ENCODE measurements at regions not wholly inside any gene's neighbourhood (a gene's known extent, or its start where the extent isn't known, plus 50 kb on each side); places are given as distances from the start of the nearest gene placed in this dataset.
"Not testable (repeated sequence)": the region's sequence is repeated elsewhere in the genome, so short reads cannot be mapped to it uniquely, and the experiment has no call there.

DNA sequence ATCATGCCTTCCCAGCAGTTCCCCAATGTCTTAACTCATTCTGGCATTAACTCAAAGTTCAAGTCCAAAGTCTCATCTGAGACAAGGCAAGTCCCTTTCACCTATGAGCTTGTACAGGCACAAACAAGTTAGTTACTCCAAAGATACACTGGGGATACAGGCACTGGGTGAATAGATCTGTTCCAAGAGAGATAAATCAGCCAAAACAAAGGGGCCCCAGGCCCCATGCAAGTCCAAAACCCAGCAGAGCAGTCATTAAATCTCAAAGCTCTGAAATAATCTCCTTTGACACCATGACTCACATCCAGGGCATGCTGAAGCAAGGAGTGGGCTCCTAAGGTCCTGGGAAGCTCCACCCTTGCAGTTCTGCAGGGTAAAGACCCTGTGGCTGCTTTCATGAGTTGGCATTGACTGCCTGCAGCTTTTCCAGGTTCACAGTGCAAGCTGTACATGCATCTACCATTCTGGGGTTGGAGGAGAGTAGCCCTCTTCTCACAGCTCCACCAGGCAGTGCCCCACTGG, 332.2 kb upstream of the KIF2B start:
- DNase-seq (ENCODE audit: low read depth): no peak

DNA sequence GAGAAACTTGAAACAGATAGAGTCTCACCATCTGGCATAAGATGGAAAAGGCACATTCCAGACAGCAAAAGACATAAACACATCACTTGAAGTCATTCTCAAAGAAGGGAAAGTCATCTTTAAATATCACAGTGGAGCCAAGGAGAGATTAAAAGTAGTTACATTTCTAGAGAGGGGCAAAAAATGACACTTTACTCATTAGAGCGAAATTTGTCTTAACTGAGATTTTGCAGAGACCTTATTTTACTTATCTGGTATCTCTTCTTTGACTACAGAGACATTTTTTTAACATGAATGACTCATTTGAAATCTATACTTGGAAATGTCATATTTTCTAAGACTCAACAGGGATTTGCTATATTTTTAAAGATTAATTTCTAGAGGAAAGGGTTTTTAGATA, 339.0 kb upstream of the KIF2B start:
- DNase-seq (ENCODE audit: low read depth): no peak

DNA sequence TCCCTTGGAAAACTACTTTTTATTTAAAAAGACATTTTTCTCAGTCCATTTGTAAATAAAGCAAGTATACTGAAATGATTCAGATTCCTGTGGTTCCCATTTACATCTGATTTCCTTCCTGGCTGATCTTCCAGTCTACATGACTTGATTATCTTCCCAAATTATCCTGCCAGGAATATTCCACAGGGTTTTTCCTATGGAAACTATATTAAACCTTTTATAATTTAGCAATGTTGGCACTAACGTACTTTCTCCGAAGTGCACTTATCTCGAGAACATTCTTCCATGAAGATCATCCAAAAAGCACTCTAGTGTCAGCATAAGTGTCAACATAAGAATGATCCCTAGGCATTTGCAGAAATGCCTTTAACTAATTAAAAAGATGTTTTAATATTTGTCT, 347.7 kb upstream of the KIF2B start:
- DNase-seq (ENCODE audit: low read depth): no peak

DNA sequence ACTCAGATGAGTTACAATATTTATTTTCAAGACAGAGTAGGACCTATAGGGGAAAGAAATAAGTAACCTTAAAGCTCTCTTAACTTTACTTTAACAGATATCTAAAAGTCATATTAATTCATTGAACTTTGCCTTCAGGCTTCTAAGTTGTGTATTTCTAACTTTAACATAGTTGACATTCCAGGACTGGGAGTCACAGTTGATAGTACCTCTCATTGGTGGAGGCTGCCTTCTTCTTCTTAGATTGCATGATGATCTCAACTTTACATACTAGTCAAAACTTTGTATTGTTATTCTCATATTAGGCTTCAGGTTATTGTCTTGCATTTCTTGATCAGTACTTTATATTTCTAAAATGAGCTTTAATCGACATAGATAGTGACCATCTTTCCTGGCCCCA, 350.1 kb upstream of the KIF2B start:
- peak; percentile 12 for DNase-seq (ENCODE audit: low read depth)

DNA sequence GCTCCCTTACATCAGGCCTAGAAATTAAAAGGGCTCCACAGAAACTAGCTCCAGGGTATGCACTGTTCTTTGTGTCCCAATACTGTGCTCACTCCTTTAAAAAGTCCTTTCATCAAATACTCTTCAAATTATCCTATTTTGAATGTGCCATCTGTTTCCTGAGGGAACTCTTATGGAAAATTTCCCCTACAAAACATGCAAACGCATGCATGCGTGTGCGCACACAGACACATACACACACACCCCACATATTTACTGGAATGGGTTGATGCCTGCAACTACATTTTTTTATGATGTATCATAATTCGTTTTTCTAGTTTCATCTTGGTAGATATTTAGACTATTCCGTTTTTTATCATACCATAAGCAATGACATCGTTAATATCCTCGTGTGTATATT, 351.2 kb upstream of the KIF2B start:
- no peak for DNase-seq (ENCODE audit: low read depth)

DNA sequence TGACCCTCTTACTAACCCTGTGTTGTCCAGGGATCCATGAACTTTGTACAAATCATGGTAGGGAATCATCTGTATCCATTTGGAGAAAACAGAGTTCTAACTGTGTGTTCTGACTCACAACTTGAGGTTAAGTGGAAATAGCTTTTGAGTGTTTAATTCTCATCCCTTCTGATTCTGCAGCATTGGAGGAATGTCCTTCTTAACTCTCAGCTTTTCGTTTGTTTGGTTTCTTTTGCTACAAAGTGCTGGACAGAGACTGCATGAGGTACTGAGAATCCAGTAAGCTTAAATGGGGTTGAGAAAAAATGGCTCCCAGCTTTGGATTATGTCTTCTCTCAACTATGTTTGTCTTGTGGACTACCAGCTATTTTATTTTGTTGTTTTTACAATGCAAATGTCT, 352.1 kb upstream of the KIF2B start:
- no peak for DNase-seq (ENCODE audit: low read depth)

DNA sequence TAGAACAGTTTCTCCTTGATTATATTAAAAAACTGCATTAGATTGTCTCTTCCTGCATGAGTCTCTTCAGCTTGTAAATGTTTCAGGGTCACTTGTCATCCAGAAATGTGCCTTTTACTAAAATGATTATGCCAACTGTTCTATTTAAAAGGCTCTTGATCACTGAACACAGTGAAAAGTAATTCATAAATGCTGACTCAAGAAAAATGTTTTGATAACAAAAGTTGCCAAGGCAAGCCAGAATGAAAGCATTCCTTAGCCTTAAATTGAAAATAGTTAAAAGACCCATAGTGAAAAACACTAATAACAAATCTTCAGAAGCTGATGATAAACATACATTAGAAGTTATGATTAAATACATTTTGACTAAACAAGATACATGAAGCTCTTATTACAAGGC, 356.0 kb upstream of the KIF2B start:
- no peak for DNase-seq (ENCODE audit: low read depth)

DNA sequence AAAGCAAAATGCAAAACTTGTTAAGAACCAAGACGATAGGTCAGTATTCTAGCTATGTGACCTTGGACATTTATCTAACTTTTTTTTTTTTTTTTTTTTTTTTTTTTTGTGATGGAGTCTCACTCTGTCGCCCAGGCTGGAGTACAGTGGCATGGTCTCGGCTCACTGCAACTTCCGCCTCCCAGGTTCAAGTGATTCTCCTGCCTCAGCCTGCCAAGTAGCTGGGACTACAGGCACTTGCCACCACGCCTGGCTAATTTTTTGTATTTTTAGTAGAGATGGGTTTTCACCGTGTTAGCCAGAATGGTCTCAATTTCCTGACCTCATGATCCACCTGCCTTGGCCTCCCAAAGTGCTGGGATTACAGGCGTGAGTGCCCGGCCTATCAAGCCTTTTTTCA, 358.3 kb upstream of the KIF2B start:
- not testable (repeated sequence) for DNase-seq (ENCODE audit: low read depth)

DNA sequence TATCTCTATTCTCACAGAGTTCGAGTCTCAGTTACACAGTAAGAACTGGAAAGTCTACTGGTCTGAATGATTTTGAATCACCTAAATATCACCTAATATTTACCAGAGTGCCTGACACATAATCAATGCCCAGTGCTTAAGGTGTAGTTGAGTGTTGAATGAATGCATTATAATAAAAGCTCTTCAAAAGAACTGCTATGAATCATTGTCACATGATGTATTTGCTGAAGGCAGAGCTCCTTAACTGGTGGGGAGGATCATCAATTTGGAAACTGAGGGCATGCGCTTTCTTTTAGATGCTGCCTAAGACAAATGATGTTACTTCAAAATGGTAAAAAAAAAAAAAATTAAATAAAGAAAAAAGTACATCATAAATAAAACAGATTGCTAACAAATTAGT, 359.4 kb upstream of the KIF2B start:
- no peak for DNase-seq (ENCODE audit: low read depth)

DNA sequence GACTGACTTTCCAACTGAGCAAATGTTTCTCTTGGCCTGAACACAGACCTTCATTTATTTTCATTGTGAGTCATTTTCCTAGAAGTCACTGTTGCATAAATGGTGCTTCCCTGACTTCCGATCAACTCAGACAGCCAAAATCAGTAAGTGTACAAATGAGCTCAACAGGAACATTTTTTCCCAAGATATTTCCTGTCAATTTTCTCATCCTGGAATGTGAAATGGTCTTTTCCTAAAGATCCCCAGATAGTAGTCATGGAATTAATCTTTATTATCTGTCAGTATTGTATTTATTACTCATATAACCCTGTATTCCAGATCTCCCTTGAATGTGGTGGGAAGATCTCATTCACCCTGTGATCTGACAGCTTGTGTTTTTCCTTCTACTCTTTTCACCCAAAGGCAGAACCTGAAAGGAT, 360.3 kb upstream of the KIF2B start:
- peak; percentile 6 for DNase-seq (ENCODE audit: low read depth)

DNA sequence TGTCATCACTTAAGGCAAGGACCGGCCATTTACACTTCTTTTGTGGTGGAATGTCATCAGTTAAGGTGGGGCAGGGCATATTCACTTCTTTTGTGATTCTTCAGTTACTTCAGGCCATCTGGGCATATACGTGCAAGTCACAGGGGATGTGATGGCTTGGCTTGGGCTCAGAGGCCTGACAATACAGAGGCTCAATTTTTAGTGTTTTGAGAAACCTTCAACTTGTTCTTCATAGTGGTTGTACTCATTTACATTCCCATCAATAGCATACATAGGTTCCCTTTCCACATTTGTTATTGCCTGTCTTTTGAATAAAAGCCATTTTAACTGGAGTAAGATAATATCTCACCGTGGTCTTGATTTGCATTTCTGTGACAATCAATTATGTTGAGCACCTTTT, 366.8 kb upstream of the KIF2B start:
- not testable (repeated sequence) for DNase-seq (ENCODE audit: low read depth)

DNA sequence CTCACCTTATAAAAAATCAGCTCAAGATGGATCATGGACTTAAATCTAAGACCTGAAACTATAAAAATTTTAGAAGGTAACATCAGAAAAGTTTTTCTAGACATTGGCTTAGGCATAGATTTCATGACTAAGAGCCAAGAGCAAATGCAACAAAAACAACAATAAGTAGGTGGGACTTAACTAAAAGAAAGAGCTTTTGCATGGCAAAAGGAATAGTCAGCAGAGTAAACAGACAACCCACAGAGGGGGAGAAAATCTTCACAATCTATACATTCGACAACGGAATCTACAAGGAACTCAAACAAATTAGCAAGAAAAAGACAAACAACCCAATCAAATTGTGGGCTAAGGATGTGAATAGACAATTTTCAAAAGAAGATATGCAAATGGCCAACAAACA, 368.4 kb upstream of the KIF2B start:
- DNase-seq (ENCODE audit: low read depth): no peak

DNA sequence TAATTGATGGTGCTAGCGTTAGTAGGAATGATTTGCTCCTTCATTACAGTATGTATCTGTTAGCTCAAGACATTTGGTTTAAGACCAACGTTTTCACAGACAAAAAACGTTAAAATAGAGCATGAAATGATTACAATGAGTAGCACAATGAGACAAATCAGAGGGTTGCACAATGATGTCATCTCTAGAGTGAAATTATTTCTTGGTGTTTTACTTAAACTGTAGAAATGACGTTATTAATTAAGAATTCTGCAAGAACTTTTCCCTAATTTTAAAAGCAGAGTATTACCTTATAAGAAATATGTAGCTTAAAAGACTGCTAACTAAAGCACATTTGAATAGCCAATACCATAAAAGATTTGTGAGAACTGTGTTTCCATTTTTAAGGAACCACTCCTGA, 373.4 kb upstream of the KIF2B start:
- no peak for DNase-seq (ENCODE audit: low read depth)

DNA sequence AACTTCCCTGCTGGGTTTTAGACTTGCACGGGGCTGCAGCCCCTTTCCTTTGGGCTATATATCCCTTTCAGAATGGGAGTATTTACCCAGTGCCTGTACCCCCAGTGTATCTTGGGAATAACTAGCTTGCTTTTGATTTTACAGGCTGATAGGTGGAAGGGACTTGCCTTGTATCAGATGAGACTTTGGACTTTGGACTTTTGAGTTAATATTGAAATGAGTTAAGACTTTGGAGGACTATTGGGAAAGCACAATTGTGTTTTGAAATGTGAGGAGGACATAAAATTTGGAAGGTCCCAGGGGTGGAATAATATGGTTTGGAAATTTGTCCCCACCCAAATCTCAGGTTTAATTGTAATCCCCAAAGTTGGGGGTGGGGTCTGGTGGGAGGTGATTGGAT, 393.8 kb upstream of the KIF2B start:
- no peak for DNase-seq (ENCODE audit: low read depth)

DNA sequence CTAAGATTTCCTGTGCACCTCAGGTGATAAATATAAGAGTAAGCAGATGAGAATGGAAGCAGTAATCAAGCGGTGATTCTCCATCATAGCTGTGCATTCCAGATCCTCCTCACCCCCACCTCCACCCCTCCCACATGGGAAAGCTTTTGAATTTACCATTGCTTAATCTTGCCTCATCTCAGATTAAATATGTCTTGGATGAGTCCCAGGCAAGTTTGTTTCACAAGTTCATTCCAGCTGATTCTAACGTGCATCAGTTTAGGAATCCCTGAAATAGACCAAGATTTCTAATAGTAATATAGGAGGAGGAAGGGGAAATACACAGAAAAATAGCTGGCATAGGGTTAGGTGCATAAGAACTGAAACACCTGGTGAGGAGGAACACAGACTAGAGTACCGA, 396.2 kb upstream of the KIF2B start:
- no peak for DNase-seq (ENCODE audit: low read depth)

DNA sequence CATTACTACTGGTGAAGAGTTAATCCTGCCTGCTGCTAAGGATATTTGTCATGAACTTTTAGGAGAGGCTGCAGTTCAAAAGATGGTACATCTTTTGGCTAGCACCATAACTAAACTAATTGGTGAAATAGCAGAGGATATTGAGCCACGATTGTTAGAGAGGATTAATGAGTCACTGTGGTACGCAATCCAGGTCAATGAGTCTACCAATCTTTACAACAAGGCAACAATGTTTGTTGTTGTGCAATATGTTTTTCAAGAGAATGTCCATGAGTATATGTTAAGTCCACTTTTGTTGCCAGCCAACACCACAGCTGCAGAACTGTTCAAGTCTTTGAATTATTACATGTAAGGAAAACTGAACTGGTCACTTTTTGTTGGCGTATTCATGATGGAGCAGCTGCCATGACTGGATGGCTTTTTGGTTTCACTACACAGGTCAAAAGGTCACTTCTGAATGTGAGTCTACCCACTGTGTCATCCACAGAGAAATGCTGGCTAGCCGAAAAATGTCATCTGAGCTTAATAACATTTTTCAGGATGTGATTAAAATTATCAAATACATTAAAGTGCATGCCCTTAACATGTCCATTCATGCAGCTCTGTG, 402.6 kb upstream of the KIF2B start:
- DNase-seq (ENCODE audit: low read depth): peak; percentile 58

DNA sequence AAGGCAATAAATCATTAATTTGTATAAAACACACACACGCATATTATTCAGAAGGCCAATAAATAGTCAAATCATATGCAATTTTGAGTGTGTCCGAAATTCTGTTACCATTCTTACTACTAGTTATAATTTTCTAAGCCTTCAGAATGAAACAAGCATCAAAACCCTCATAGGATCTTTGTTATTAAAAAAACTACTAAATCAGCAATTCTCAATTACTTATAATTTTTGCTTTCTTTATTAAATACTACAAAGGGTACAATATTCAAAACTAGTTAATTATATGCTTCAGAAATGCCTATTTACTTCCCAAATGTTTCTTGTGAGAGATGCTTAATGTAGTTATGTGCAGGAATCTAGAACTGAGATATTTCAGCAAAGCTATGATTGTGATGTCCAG, 413.1 kb upstream of the KIF2B start:
- DNase-seq (ENCODE audit: low read depth): no peak

DNA sequence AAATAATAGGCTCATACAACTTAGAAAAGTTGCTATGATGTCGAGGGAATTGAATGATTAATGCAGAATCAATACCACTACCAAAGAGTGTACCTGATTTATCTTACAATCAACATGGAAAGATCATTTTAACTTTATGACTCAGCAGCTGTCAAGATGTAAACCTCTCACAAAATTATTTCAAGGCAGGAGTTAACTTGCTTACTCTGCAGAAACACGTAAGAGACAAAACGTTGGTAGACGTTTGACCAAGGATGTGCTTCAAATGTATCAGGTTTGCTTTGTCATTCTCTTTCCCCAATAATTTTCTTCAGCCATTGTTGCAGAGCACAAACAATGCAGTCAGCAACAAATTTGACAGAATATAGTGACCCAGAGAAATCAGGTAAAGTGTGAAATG, 415.8 kb upstream of the KIF2B start:
- DNase-seq (ENCODE audit: low read depth): no peak

DNA sequence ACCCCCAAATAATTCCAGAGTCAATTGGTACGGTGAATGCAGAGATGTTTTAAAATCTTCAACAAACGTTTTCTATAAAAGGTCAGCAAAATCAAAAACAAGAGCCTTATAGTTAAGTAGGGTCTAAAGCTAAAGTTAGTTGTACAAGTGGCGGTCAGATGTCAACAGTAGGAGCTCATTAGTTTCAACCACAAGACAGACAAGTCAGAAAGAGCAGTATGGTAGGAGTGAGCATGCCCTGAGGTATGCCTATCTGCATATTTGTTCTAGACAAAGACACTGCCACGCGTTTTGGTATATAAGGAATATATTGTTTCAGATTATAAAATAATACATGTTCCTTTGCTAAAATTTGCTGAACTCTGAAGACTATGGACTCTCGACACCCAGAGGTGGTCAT, 431.5 kb upstream of the KIF2B start:
- DNase-seq (ENCODE audit: low read depth): no peak

DNA sequence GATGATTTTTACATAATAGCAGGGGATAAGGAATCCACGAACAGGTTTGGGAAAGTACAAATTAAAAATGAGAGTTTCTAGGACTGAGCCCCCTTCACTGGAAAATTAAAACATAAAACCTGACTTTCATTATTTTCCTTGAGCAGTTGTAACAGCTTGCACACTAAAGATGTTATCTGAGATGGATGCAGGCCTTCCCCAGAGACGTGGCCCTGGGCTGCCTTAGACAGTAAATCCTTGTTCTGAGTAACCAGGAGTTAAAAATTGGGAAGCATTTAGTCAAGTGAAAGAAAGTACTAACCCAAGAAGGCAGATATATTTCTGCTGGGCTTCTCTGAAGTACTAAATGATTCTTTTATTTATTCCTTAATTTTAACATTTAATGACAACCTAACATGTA, 432.2 kb upstream of the KIF2B start:
- no peak for DNase-seq (ENCODE audit: low read depth)

DNA sequence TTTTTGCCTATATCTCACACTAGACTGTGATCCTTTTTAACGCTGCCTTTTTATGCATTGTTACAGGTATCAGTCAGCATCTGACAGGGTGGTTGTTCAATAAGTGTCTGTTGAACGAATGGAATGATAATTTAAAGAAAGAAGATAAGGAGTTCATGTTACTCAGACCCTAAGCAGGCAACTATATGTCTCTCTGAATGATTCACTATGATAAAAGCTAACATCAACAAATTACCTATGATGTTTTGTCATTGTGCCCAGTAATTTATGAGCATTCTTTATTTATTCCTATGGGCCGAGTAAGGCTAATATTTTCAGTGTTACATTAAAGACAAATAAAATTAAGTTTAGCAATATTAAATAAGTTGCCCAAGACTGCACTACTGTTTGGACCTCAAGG, 435.0 kb upstream of the KIF2B start:
- no peak for DNase-seq (ENCODE audit: low read depth)

DNA sequence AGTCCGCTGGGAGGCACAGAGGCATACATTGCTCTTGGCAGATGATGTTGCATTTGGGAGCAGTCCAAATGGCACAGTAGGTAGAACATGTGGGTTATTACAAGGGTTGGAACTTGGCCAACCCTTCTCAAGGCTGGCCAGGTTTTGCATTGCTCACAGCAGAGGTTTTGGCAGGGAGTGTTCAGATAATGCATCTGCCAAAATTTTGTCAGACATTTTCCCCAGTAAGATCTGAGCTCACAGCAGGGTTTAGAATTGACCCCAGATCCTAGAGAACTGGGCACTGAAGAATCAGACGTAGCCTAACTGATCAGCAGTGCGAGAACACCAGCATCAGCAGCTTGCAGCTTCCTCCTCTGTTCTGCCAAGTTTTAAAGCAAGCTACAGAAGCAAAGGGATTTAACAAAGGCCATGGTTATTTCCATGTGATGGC, 468.8 kb upstream of the KIF2B start:
- DNase-seq (ENCODE audit: low read depth): no peak

DNA sequence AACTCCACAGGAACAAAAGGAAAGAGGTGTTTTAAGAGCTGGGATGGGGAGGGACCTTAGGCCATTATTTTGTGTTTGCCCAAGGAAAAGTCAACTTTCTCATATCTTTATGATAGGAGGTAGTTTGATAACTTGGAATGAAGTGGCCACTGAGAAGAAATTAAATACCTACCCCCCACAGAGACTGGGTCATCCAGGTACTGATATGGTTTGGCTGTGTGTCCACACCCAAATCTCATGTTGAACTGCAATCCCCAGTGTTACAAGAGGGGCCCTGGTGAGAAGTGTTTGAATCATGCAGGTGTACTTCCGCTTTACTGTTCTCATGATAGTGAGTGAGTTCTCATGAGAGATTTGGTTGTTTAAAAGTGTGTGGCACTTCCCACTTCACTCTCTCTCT, 477.9 kb upstream of the KIF2B start:
- no peak for DNase-seq (ENCODE audit: low read depth)

DNA sequence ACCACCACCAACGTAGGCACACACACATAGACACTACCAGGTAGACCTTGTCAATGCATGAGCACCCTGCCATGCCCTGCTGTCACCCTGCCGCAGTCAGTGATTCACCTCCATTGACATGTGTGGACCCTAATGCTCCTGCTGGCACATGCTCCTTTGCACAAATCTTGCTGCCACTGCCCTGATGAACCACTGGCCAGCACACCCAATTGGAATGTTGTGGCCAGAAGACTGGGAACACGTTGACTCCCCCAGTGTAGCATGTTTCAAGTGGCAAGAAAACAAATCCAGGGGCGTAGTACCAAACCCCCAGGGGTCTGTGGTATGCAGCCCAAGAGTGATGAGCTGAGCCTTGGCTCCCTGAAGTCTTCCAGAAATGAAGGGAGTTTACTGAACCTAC, 486.4 kb upstream of the KIF2B start:
- DNase-seq (ENCODE audit: low read depth): no peak

Measured in LHCN-M2 (cell line).